DND-41 (cell line): ENCODE measurements at regions not wholly inside any gene's neighbourhood (a gene's known extent, or its start where the extent isn't known, plus 50 kb on each side); places are given as distances from the start of the nearest gene placed in this dataset.

Experiments used
- EZH2 ChIP-seq: IDR thresholded peaks from 3 replicates; pipeline ENCODE4 v1.6.1; 2012; ENCODE audit warnings: borderline replicate concordance, low read depth, mild to moderate bottlenecking, moderate library complexity, low read length, inconsistent platforms; ENCODE audit not compliant: severe bottlenecking
- TF ChIP-seq, protein P1 (sequence below): IDR thresholded peaks from 2 replicates; pipeline ENCODE4 v1.5.1; 2012; ENCODE audit warnings: borderline replicate concordance, low read length, moderate library complexity, mild to moderate bottlenecking; ENCODE audit not compliant: poor library complexity, severe bottlenecking; ENCODE audit errors: extremely low read depth

DNA sequence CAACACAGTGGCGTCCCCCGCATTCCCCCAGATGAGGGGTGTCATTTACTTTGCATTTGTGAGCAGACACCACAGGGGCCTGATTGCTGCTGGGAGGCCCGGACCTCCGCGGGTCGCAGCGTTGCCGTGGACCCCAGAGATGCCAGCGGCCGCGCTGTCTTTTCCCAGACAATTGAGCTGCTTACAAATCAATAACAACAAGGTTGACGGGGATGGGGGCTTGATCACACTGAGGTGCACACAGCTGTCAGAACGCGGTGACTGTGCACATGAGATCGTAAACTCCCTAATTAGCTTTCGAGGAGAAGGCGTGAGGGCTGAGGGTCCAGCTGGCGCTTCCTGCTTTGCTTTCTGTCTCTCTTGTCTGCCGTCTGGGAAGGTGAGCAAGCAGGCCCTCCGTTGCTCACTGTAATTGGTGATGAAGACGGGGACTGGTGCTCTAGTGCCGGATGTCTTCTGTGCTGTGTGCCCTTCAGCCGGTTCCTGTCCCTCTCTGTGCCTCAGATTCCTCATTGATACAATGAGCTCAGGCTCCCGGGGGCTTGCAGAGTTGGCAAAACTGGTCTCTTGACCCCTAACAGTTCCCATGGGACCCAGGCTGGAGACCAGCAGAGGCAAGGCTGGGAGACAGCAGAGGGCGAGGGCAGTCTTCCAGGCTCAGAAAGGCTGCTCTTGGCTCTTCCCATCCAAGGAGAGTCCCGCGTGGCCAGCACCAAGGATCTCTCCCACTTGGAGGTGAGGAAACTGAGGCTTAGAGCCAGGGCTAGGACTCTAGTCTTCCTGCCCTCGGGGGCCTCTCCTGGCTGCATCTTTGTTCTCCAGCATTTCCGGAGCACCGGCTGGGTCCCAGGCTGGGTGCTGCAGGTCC, 126.0 kb upstream of the PMEPA1 start:
- TF ChIP-seq, protein P1, sequence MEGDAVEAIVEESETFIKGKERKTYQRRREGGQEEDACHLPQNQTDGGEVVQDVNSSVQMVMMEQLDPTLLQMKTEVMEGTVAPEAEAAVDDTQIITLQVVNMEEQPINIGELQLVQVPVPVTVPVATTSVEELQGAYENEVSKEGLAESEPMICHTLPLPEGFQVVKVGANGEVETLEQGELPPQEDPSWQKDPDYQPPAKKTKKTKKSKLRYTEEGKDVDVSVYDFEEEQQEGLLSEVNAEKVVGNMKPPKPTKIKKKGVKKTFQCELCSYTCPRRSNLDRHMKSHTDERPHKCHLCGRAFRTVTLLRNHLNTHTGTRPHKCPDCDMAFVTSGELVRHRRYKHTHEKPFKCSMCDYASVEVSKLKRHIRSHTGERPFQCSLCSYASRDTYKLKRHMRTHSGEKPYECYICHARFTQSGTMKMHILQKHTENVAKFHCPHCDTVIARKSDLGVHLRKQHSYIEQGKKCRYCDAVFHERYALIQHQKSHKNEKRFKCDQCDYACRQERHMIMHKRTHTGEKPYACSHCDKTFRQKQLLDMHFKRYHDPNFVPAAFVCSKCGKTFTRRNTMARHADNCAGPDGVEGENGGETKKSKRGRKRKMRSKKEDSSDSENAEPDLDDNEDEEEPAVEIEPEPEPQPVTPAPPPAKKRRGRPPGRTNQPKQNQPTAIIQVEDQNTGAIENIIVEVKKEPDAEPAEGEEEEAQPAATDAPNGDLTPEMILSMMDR: no peak
- no peak for TF ChIP-seq EZH2
